Endothelial cell (in vitro differentiated cells): ENCODE measurements at regions not wholly inside any gene's neighbourhood (a gene's known extent, or its start where the extent isn't known, plus 50 kb on each side); places are given as distances from the start of the nearest gene placed in this dataset.

ENCODE experiments used
- DNase-seq: peaks from one replicate; pipeline ENCODE4 v3.0.0; 2021; ENCODE audit warnings: low spot score
- H3K27ac Mint-ChIP-seq: one replicate; pipeline ENCODE4 v1.8.0; 2021; ENCODE audit warnings: mixed read lengths, inconsistent platforms; ENCODE audit not compliant: unreplicated experiment
- H3K27me3 Mint-ChIP-seq: one replicate; pipeline ENCODE4 v1.8.0; 2021; ENCODE audit warnings: mild to moderate bottlenecking, moderate library complexity, mixed read lengths, inconsistent platforms; ENCODE audit not compliant: unreplicated experiment
- H3K36me3 Mint-ChIP-seq: one replicate; pipeline ENCODE4 v1.8.0; 2021; ENCODE audit warnings: mild to moderate bottlenecking, low read depth, mixed read lengths, inconsistent platforms; ENCODE audit not compliant: unreplicated experiment
- H3K4me1 Mint-ChIP-seq: one replicate; pipeline ENCODE4 v1.8.0; 2021; ENCODE audit warnings: mild to moderate bottlenecking, mixed read lengths, inconsistent platforms; ENCODE audit not compliant: unreplicated experiment
- H3K4me3 Mint-ChIP-seq: one replicate; pipeline ENCODE4 v1.8.0; 2021; ENCODE audit warnings: mild to moderate bottlenecking, mixed read lengths, inconsistent platforms; ENCODE audit not compliant: unreplicated experiment
- H3K9me3 Mint-ChIP-seq: one replicate; pipeline ENCODE4 v1.8.0; 2021; ENCODE audit warnings: mixed read lengths, inconsistent platforms; ENCODE audit not compliant: unreplicated experiment
- CTCF ChIP-seq: fragments of 200-600 bp; sonication (generic); IDR thresholded peaks from one replicate; pipeline ENCODE4 v1.5.0; 2021; ENCODE audit warnings: antibody characterized with exemption; ENCODE audit not compliant: unreplicated experiment

DNA sequence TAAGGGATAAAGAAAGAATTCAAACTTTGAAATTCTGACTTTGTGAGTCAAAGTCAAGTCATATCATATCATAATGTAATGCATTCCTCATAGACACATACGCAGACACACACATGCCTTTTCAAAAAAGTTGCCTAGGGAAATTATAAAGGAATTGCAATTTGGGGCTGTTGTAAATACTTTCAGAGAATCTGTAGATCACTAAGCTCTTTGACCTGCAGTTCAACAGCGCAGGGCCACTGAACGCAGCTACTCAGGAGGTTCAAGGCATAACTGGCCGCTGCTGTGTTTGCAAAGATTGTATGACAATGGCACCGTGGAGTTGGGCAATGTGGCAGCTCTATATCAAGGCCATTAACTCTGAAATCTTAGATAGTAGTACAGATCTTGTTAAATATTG lies 188.4 kb upstream of the THRB start:
- H3K9me3 Mint-ChIP-seq: no peaks in the 10 kb centered on the region
- no peak for TF ChIP-seq CTCF
- no peaks in the 10 kb centered on the region for H3K4me1 Mint-ChIP-seq
- no peak overlapping the region for H3K4me3 Mint-ChIP-seq
- H3K27ac Mint-ChIP-seq: no peak overlapping the region
- H3K27me3 Mint-ChIP-seq: no peaks in the 10 kb centered on the region
- DNase-seq: no peak
- H3K36me3 Mint-ChIP-seq: no peaks in the 10 kb centered on the region

GRCh38 chr3:24683633-24684384 lies 189.2 kb upstream of the THRB start:
- Mint-ChIP-seq H3K27me3 (no peaks in the 10 kb centered on the region), H3K4me1 (no peaks in the 10 kb centered on the region), H3K27ac (no peak overlapping the region), H3K4me3 (no peak overlapping the region), H3K9me3 (no peaks in the 10 kb centered on the region), H3K36me3 (no peaks in the 10 kb centered on the region)
- DNase-seq: peak; percentile 12
- peak; percentile 57 for TF ChIP-seq CTCF

DNA sequence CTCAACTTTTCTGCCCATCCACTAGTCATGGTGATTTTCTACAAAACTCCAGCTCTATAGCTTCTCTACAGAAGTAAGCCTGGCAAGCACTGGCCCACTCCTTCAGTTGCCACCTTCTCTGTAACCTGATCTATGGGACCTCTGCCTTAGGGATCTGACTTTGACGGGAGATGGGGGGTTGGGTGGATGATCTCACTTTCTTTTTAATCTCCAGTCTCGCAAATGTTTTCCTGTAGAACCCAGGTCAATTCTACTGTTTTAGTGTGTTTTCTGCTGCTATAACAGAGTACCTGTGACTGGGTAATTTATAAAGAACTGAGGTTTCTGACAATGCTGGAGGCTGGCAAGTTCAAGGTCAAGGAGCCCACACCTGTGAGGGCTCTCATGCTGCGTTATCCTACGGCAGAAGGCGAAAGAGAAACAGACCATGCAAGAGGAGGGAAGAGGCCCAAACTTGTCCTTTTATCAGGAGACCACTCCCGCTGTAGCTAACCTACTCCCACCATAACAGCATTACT lies 189.9 kb upstream of the THRB start:
- Mint-ChIP-seq H3K36me3 (no peaks in the 10 kb centered on the region), H3K4me1 (no peaks in the 10 kb centered on the region), H3K4me3 (no peak overlapping the region), H3K27ac (no peak overlapping the region), H3K27me3 (no peaks in the 10 kb centered on the region), H3K9me3 (no peaks in the 10 kb centered on the region)
- no peak for DNase-seq
- no peak for TF ChIP-seq CTCF

DNA sequence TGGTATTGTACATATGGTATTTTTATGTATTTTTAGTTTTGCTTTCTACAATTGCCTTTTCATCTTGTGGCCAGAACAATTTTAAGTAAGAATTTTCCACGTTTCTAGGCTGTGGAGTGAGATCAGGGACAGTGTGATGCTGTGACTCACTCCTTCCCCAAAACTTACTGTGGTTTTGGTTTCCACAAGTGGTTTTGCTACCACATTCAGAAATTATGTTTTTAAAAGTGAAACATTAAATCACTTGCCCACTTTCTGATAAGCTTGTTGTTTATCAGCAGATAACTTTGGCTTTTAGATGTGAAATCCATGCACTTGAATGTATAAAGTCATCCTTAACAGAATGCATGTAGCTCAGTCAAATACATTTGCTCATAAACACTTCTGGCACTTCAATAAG lies 192.2 kb upstream of the THRB start:
- Mint-ChIP-seq H3K9me3 (no peaks in the 10 kb centered on the region), H3K36me3 (no peaks in the 10 kb centered on the region), H3K27me3 (no peaks in the 10 kb centered on the region), H3K4me3 (no peak overlapping the region), H3K4me1 (no peaks in the 10 kb centered on the region), H3K27ac (no peak overlapping the region)
- DNase-seq: no peak
- no peak for TF ChIP-seq CTCF

DNA sequence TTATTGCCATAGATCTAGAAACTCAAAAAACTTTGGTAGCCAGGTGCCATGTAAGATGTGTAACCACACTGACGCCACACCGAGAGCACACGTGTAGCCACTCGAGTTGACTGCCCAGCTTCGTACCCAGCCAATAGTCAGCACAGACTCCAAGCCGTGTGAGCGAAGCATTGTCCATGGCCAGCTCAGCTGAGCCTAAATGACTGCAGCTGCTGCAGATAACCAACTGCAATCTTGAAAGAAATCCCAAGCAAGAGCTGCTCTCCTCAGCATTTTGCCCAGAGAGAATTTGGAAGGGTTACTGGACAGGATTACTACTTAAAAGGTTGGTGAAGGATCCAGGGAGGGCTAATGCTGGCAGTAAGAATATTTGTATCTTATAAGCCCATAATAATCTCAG lies 193.0 kb upstream of the THRB start:
- no peak for TF ChIP-seq CTCF
- Mint-ChIP-seq H3K4me3 (no peak overlapping the region), H3K9me3 (no peaks in the 10 kb centered on the region), H3K27ac (no peak overlapping the region), H3K4me1 (no peaks in the 10 kb centered on the region), H3K36me3 (no peaks in the 10 kb centered on the region), H3K27me3 (no peaks in the 10 kb centered on the region)
- no peak for DNase-seq
